Large intestine (tissue), 3 donors: ENCODE measurements at regions not wholly inside any gene's neighbourhood (a gene's known extent, or its start where the extent isn't known, plus 50 kb on each side); places are given as distances from the start of the nearest gene placed in this dataset.

ENCODE experiments used
- DNase-seq, 2 donors: peaks; one replicate each; pipeline versions ENCODE4 v3.0.0 to v3.0.0-alpha.2; 2013
- H3K27ac ChIP-seq: one replicate; pipeline ENCODE4 v1.5.1; 2013; ENCODE audit warnings: low read length
- H3K27me3 ChIP-seq: 2 replicates; pipeline ENCODE4 v1.6.1; 2013; ENCODE audit warnings: low read length; ENCODE audit not compliant: control insufficient read depth, insufficient read depth
- H3K36me3 ChIP-seq: 2 replicates; pipeline ENCODE4 v1.6.1; 2013; ENCODE audit warnings: low read length; ENCODE audit not compliant: control insufficient read depth, insufficient read depth
- H3K4me1 ChIP-seq: one replicate; pipeline ENCODE4 v1.6.1; 2013; ENCODE audit warnings: low read length; ENCODE audit not compliant: control insufficient read depth, insufficient read depth
- H3K4me3 ChIP-seq: one replicate; pipeline ENCODE4 v1.5.1; 2013; ENCODE audit warnings: low read length
- H3K9me3 ChIP-seq: one replicate; pipeline ENCODE4 v1.6.1; 2013; ENCODE audit warnings: mild to moderate bottlenecking, low read depth, low read length, moderate library complexity; ENCODE audit not compliant: control insufficient read depth
- WGBS: methylation state at CpG from one replicate; pipeline ENCODE4 v1.1.5; 2013; ENCODE audit warnings: low lambda C conversion rate; ENCODE audit not compliant: insufficient coverage; 5-methylcytosine and 5-hydroxymethylcytosine counted together

- WGBS, result 84% methylated on average over 2 of the region's 2 CpGs
- no peak for DNase-seq
- no peaks in the 10 kb centered on the region for H3K9me3 ChIP-seq
- no peak overlapping the region for H3K4me3 ChIP-seq
- no peaks in the 10 kb centered on the region for H3K4me1 ChIP-seq
- no peak overlapping the region for H3K27ac ChIP-seq
- no peaks in the 10 kb centered on the region for H3K36me3 ChIP-seq
- H3K27me3 ChIP-seq, result no peaks in the 10 kb centered on the region
These were observed 395.9 kb upstream of the INTU start for GRCh38 chr4:127236889-127237288.

- DNase-seq, result no peak
- WGBS, result no CpG with 5 or more reads among the region's 1 CpG
- no peak overlapping the region for H3K4me3 ChIP-seq
These were observed 395.2 kb upstream of the INTU start for GRCh38 chr4:127237581-127237980.

GRCh38 chr4:127238956-127239475, 393.7 kb upstream of the INTU start:
- H3K36me3 ChIP-seq, result no peaks in the 10 kb centered on the region
- DNase-seq, result no peak
- no peaks in the 10 kb centered on the region for H3K27me3 ChIP-seq
- whole genome bisulfite sequencing, result no CpG with 5 or more reads among the region's 5 CpGs
- no peak overlapping the region for H3K4me3 ChIP-seq
- H3K9me3 ChIP-seq, result no peaks in the 10 kb centered on the region
- no peaks in the 10 kb centered on the region for H3K4me1 ChIP-seq
- H3K27ac ChIP-seq, result no peak overlapping the region

More at GRCh38 chr4:127237581-127237980, 395.2 kb upstream of the INTU start:
- Histone ChIP-seq H3K36me3 (no peaks in the 10 kb centered on the region), H3K9me3 (no peaks in the 10 kb centered on the region), H3K4me1 (no peaks in the 10 kb centered on the region), H3K27me3 (no peaks in the 10 kb centered on the region), H3K27ac (no peak overlapping the region)

GRCh38 chr4:127239902-127240763, 392.6 kb upstream of the INTU start:
- WGBS, result 86% methylated on average over 2 of the region's 7 CpGs
- H3K27ac ChIP-seq, result no peak overlapping the region
- H3K9me3 ChIP-seq, result no peaks in the 10 kb centered on the region
- H3K4me3 ChIP-seq, result no peak overlapping the region
- no peak for DNase-seq
- H3K4me1 ChIP-seq, result no peaks in the 10 kb centered on the region
- no peaks in the 10 kb centered on the region for H3K36me3 ChIP-seq
- H3K27me3 ChIP-seq, result no peaks in the 10 kb centered on the region

- H3K4me3 ChIP-seq, result no peak overlapping the region
- H3K27me3 ChIP-seq, result no peaks in the 10 kb centered on the region
- no peak for DNase-seq
- no peaks in the 10 kb centered on the region for H3K4me1 ChIP-seq
- H3K9me3 ChIP-seq, result no peaks in the 10 kb centered on the region
- H3K27ac ChIP-seq, result no peak overlapping the region
- no CpG with 5 or more reads among the region's 2 CpGs for WGBS
- H3K36me3 ChIP-seq, result no peaks in the 10 kb centered on the region
These were observed 392.0 kb upstream of the INTU start for GRCh38 chr4:127240764-127241105.

GRCh38 chr4:127244515-127244914, 388.2 kb upstream of the INTU start:
- Histone ChIP-seq H3K36me3 (no peaks in the 10 kb centered on the region), H3K4me3 (no peak overlapping the region), H3K27me3 (no peaks in the 10 kb centered on the region), H3K27ac (no peak overlapping the region), H3K9me3 (no peaks in the 10 kb centered on the region), H3K4me1 (no peaks in the 10 kb centered on the region)
- no peak for DNase-seq
- 90% methylated on average over 2 of the region's 5 CpGs for WGBS

GRCh38 chr4:127246963-127247952, 385.5 kb upstream of the INTU start:
- 100% methylated on average over 1 of the region's 6 CpGs for WGBS

GRCh38 chr4:127249066-127249766, 383.5 kb upstream of the INTU start:
- H3K36me3 ChIP-seq, result no peaks in the 10 kb centered on the region
- H3K27me3 ChIP-seq, result no peaks in the 10 kb centered on the region
- H3K27ac ChIP-seq, result no peak overlapping the region
- no peaks in the 10 kb centered on the region for H3K9me3 ChIP-seq
- 60% methylated on average over 1 of the region's 3 CpGs for WGBS
- H3K4me1 ChIP-seq, result no peaks in the 10 kb centered on the region
- no peak overlapping the region for H3K4me3 ChIP-seq
- no peak for DNase-seq

More at GRCh38 chr4:127246963-127247952, 385.5 kb upstream of the INTU start:
- no peaks in the 10 kb centered on the region for H3K36me3 ChIP-seq
- DNase-seq, result no peak
- no peaks in the 10 kb centered on the region for H3K4me1 ChIP-seq
- H3K4me3 ChIP-seq, result no peak overlapping the region
- H3K27ac ChIP-seq, result no peak overlapping the region
- H3K9me3 ChIP-seq, result no peaks in the 10 kb centered on the region
- no peaks in the 10 kb centered on the region for H3K27me3 ChIP-seq

- no peak overlapping the region for H3K27ac ChIP-seq
- no peaks in the 10 kb centered on the region for H3K9me3 ChIP-seq
- H3K4me3 ChIP-seq, result no peak overlapping the region
- no peaks in the 10 kb centered on the region for H3K4me1 ChIP-seq
- no peak for DNase-seq
- no peaks in the 10 kb centered on the region for H3K36me3 ChIP-seq
- no peaks in the 10 kb centered on the region for H3K27me3 ChIP-seq
- 81% methylated on average over 2 of the region's 3 CpGs for WGBS
These were observed 383.0 kb upstream of the INTU start for GRCh38 chr4:127249767-127250108.

- Histone ChIP-seq H3K27ac (no peak overlapping the region), H3K36me3 (no peaks in the 10 kb centered on the region), H3K4me3 (no peak overlapping the region), H3K4me1 (no peaks in the 10 kb centered on the region), H3K27me3 (no peaks in the 10 kb centered on the region), H3K9me3 (no peaks in the 10 kb centered on the region)
- no peak for DNase-seq
- WGBS, result 83% methylated on average over 4 of the region's 5 CpGs
These were observed 382.2 kb upstream of the INTU start for GRCh38 chr4:127250577-127250976.
